ENCODE measurements at regions not wholly inside any gene's neighbourhood (a gene's known extent, or its start where the extent isn't known, plus 50 kb on each side); places are given as distances from the start of the nearest gene placed in this dataset.

DNA sequence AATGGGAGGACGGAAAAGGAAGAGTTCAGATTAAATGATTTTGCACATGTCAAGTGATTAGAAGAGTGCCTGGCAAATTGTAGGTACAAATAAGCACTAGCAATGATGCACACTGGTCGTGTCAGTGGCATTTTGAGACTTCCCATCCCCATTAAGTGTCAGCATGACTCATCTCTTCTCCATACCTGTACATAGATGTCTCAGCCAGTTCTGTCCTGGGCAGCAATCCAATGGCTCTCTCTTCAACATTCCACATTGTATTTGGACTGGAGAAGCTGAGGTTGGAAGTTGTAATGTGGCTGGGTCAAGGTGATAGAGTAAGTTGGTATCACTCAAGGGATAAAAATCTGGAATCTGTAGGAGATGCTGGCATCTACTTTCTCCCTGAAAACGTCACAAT lies 742.7 kb downstream of the VRK1 start:
- in situ Hi-C loops (cut with MboI; ENCODE audit: low sequenced_read_pairs): no loop called here

DNA sequence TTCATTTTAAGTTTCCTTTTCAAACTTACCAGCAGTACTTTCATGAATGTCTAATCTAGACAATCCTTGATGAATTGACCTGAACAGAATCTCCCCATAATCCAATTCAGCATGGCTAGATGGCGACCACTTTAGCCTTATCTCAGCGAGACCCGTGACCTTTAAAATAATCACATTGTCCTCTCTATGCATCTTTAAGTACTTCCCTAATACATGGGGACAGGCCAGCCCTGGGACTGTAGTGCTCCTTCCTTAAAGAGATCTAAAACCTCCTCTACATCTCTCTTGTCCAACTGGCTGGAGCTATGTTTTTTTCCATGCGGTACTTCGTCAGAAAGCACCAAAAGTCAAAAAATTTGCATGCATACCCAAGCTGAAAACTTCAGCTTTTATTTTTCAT lies 746.0 kb downstream of the VRK1 start:
- in situ Hi-C loops (cut with MboI; ENCODE audit: low sequenced_read_pairs): no loop called here

DNA sequence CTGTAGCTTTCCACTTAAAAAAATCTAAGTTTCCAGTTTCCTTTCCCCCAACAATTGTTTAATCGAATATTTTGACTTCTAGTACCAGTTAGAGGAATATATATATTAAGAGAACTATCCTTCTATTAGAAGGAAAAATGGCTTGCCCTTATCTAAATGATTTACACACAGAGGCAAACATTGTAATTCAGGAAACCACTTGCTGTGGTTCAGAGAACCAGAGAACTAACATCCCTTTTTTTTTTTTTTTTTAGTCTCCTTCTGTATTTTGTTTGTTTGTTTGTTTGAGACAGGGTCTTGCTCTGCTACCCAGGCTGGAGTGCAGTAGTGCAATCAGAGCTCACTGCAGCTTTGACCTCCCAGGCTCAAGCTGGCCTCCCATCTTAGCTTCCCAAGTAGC lies 746.6 kb downstream of the VRK1 start:
- in situ Hi-C loops (cut with MboI; ENCODE audit: low sequenced_read_pairs): no loop called here

DNA sequence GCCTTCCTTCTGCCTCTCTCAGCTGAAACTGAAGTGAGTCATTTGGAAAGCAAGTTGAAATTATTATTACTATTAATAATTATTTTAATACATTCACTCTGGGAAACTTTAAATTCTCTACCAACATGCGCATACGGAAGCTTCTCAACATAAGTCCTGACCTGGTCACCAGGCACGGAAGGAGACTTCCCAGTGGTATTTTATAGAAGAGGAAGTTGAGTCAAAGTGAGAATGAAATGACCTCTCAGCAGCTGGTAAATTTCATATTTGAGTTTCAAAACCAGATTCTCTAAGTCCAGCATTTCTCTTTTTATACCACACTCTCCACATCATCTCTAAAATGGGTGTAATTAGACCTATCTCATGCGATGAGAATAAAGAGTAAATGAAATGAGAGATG lies 747.4 kb downstream of the VRK1 start:
- in situ Hi-C loops (cut with MboI; ENCODE audit: low sequenced_read_pairs): no loop called here

DNA sequence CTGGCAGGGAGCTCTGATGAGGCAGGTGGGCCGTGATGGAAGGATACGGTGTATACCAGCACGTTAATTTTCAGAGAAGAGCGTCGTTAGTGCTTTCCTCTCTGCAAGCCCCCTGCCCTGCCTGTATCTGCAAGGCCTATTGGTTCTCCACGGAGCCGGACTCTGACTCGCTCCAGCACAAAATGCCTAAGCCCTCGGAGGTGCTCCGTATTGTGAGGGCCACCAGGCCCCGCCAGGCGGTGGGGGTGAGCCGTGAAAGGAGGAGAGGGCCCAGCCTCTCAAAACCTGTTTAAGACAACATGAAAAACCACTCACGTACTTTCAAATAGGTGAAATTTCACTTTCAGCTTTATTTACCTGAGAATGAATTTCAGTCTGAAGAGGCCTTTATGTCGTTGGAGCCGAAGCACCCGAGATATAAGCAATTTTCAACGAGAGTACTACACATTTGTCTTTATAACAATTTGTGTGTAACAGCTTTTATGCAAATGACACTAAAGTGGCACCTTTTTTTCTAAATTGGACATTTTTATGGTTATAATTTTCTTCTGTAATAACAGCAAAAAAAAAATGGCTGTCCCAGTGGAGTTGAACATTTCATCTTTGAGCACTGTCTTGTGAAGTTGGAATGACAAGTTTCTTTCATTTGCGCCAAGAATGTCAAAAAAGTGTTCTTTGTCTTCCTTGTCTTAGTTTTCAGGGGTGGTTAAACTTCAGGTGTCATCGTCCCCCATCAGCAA lies 749.5 kb downstream of the VRK1 start:
- in situ Hi-C loops (cut with MboI; ENCODE audit: low sequenced_read_pairs): no loop called here

DNA sequence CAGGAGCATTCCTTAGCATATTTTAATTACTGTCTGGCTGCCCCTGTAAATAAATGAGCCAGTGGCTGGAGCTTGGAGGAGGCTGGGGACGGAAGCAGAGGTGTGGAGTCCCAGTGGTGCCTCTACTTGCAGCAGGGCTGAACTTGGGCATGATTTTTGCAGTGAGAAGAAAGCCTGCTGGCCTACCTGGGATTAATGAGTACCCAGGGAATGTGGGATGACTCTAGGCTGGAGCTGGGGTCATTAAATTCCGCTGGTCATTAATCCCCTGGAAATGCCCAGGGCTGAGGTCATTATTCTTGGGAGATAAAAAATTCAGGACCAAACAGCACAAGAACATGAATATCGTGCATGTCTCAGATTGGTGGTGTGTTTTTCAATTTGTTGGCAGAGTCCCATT lies 753.3 kb downstream of the VRK1 start:
- in situ Hi-C loops (cut with MboI; ENCODE audit: low sequenced_read_pairs): no loop called here

DNA sequence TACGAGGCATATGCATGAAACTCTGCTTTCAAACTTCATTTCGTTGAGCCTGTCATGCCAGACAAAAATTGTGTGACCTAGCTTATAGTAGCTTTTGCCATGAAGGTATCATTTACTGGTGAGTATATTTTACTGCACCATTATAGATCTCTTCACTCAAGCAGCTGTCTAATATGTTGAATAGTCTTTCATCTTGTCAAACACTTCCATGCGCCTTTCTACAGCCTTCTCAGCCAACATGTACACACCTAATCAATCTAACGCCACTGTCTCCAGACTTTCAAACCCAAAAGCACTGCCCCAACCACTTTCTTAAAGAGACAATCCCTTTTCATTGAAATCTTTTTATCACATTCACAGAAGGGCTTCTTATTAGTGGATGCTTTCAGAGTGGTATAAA lies 757.4 kb downstream of the VRK1 start:
- in situ Hi-C loops (cut with MboI; ENCODE audit: low sequenced_read_pairs): no loop called here

DNA sequence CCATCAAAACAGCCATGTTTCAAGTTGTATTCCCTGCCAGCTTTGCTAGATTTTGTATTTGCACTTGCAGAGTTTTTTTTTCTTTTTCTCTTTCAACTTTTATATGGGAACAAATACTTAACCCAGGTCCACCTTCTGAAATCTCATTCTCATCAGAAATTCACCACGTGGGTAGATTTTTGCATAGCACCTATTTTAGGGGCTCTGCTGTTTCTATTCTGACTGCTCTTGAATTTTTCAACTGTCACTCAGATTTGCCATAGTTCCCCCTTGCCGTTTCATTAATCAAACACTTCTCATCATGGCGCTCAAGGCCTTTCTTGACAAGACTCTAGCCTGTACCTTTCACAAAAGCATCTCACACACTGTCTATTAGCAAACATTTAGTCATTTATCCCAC lies 767.2 kb downstream of the VRK1 start:
- in situ Hi-C loops (cut with MboI; ENCODE audit: low sequenced_read_pairs): no loop called here

DNA sequence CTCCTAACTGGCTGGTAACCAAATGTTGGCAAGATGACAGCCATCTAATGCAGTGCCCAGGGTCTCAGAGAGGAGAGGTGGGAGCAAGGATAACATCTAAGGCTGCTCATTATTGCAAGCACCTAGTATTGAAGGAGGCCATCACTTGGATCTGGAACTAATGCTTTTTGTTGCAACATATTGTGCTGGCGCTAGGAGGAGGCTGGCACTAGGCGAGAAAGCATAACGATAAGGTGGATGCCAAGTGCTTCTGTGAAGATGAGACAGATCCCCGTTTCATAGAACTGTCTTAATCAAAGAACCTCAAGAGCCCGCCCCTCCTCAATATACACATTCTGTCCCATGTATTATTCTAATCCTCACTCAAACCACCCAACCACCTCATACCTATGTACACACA lies 774.0 kb downstream of the VRK1 start:
- in situ Hi-C loops (cut with MboI; ENCODE audit: low sequenced_read_pairs): no loop called here

DNA sequence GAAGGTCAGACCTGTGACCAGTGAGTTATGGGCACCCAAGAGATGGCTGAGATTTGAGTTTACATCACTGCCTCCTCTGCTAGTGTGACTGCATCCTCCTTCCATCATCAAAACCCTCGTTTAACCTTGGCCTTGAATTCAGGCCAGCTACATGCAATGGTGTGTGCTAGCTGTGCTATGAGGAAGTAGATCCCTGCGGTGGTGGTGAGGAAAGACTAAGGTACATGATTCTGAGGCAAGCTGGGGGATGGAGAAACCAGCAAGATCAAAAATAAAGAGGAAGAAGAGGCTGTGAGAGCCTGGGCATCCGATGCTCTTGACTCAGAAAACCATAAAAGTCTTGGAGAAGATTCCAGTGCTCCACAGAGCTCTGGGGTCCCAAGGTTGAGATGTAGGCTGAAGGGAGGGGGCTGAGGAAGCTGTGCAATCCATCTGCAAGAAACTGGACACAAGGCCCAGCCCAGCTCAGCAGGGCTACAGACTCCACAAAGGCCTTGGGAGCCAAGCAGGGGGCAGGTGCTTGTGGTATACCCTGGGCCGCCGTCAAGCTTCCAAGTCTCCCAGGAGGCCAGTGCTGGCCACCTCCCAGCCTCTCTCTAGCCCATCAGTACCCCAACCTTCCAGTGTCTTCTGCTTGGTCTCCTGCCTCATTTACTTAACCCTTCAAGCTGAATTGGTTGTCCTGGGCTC lies 774.8 kb downstream of the VRK1 start:
- in situ Hi-C loops (cut with MboI; ENCODE audit: low sequenced_read_pairs): no loop called here

DNA sequence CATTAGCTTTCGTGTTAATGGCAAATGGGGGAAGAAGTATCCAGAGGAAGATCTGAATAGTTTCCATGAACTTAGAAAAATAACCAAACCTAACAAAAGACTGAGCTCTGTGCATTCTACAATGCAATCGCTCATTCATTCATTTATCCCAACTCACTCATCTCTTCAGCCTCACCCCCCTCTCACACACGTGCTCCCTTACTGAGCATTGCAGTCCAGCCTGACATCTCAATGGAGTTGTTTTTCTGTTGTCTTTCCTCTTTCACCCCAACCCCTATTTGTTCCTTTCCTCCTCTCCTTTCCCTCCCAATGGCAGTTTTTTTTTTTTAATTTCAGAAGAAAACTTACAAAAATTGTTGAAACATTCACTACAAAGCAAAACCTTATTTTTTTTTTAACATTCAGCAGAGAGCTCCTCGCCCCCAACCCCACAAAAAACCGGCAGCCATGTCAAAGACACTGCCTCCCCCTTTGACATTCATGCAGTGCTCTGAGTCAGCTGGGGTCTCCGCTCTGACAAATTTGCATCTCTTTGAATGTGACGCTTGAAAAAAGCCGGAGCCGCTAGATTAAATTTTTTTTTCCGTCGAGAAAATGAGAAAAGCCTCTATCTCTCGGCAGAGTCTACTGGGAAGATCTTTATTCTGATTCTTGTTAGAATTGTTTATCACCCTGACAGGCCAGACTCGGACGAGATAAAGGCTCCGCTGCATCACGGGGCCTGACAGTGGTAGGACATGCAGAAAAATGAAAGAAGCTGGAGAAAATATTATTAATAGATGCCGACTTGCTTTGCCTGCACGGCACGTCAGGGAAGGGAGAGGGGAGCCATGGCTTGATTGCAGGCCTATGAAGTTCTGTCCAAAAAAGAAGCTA lies 775.6 kb downstream of the VRK1 start:
- in situ Hi-C loops (cut with MboI; ENCODE audit: low sequenced_read_pairs): no loop called here

DNA sequence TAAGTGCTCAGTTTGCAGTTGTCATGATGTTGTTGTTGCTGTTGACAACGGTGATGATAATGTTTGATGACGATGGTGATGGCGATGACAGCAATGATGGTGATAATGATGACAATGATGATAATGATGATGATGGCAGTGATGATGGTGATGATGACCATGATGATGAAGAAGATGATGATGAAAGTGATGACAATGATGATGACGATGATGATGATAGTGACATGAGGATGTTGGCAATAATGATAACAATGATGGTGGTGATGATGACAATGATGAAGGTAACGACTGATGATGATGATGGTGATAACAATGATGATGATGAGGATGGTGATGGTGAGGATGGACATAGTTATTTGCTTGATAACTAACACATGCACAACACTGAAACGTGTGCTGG lies 778.5 kb downstream of the VRK1 start:
- in situ Hi-C loops (cut with MboI; ENCODE audit: low sequenced_read_pairs): no loop called here

DNA sequence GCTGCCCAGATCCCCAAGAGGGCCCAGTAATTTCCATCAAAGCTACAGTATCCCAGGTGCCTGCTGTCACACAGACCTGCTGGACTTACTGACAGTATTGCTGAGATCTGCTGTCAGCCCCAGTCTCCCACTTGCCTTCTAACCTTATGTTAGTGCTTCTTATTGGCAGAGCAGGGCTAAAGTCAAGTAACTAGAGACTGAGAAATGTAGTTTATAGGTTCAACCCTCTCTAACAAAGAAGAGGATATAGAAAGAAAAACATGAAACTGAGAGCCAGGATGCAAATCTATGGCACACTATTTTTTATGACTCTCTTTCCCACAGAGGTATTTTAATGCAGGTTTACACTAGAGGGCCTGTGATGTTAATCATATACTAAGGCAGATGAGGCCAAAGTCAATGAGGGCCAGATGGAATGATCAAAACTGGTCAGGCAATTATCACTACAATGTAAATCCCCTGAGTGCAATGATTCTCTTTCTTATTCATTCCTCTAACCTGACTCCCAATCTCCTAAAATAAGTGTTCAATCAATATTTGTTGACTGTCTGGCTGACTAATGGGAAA lies 781.9 kb downstream of the VRK1 start:
- in situ Hi-C loops (cut with MboI; ENCODE audit: low sequenced_read_pairs): no loop called here

DNA sequence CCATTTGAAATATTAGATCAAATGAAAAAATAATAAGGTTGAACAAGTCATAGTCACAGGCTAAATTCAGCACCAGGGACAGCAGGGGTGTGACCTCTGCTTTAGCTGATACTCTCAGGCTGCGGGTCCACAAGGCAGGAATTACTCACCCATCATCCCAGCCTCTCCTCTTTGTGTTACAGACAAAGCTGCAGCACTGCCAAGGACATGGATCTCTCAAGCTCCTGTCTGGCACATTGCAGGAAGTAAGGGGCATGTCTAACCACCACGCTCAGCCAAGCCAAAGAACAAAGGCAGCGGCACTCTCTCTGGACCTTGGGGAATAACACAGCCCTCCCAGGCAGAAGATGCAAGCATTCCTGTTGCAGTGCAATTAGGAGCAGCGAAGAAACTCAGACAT lies 783.8 kb downstream of the VRK1 start:
- in situ Hi-C loops (cut with MboI; ENCODE audit: low sequenced_read_pairs): no loop called here

DNA sequence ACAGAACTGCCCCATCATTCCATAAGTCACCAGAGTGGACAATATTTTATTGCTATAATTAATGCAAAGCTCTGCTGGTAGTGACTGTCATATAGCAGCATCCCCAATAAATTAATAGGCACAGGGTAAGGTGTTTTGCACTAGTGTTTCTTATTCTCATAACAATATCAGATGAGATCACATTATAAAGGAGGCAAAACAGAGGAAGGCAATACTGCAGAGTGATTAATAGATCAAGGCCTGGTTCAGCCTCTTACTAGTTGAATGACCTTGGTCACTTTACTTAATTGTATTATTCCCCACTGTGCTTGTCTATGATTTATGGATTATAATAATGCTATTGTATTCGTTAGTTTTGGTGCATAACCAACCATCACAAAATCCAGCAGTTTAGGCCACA lies 784.8 kb downstream of the VRK1 start:
- in situ Hi-C loops (cut with MboI; ENCODE audit: low sequenced_read_pairs): no loop called here

DNA sequence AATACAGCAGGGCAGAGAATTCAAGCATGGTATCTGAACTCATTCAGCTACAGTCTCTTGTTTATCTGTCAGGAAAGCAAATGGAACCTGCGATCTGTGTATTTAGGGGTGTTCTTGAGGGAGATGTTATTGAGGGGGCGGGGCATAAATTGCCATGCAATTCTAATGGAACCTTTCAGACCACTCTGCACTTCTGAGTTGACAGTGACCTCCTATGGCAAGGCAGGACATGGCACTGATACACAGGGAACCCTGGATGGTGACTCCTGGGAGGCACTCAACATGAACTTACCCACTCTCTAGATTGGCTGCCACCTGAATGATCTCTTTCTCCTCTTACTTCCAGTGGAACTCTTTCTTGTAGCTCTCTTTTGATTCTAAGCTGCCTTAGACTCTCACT lies 787.3 kb downstream of the VRK1 start:
- in situ Hi-C loops (cut with MboI; ENCODE audit: low sequenced_read_pairs): no loop called here

DNA sequence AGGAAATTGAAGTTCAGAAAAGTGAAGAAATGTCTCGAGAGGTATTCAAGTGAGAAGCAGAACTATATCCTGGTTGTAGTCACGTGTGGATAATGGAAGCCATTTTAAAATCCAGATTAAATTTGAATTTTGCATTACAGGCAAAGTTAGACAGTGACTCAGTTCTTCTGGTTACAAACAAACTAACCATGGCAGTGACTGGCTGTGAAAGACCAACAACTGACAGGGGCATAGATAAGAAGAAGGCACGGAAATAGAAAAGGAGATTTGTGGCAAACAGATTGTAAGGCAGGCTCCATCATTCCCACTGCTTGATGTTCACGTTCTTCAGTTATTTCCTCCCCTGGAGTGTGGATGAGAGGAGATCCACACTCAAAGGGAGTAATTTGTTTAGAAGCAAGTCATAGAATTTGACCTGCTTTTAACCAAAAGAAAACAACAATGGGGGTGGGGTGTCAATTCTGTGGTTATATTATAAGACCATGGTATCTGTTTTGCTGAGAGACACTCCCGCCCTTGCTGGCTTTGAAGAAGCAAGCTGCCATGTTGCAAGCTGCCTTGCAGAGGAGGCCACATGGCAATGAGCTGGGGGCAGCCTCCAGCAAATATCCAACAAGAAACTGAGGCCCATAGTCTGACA lies 795.3 kb downstream of the VRK1 start:
- in situ Hi-C loops (cut with MboI; ENCODE audit: low sequenced_read_pairs): no loop called here

DNA sequence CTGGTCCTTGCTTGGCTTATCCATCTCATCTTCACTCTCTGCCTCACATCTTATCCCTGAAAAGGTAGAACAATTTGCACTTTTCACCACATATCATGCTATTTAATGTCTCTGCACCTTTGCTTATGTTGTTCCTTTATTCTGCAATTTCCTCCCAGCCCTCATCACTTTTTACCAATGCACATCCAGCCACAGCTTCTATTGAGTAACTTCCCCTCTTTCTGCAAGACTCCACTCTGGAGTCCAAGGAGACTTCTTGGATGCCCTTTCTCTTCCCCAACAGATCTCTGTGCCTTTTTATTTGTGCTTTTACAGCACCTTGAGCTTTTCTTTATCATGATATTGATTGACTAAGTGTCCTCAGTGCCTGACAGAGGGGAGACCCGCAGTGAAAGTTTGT lies 797.1 kb downstream of the VRK1 start:
- in situ Hi-C loops (cut with MboI; ENCODE audit: low sequenced_read_pairs): no loop called here

DNA sequence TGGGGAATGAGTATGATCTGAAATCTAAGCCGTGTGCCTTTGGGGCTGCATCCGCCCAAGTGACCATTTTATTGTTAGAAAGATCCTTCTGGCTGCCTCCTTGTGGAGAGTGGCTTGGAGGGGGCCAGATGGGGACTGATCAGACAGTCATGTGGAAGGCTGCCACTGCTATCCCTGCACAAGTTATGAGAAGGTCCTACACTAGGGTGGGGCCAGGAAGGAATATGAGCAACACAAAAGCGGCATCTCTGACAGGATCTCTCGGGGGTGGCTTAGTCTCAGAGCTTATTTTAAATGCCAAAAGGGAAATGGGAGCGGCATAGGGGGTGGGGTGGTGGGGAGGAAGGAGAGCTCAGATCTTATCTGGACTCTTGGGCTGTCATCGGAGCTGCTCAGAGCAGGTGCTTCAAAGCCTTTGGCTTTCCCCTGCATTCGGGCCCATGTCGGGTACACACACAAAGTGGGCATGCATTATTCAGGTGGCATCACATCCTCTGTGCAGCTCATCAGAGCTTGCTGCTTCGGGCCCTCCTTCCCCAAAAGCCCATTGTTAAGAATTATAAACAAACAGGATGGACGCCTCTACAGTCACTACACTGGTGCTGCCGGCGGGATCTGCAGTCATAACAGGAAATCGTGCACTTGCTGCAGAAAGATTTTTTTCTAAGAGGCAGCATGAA lies 805.4 kb downstream of the VRK1 start:
- in situ Hi-C loops (cut with MboI; ENCODE audit: low sequenced_read_pairs): no loop called here

DNA sequence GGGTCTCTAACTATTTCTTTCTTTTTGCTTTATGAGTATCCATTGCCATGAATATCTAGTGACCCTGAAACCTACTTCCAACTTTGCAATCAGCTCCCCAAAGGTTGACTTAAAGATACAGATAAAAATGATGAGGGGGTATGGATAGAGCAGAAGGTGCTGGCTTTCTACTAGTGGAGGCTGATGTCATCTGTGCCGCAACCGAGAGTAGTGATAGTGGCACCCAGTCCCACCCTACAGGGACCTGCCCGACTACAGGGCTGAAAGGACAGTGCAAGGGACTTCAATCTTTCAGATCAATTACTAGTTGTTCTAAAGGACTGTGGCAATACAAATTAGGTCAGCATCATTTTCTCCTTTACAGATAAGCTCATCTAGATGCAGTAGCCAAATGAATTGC lies 806.0 kb downstream of the VRK1 start:
- in situ Hi-C loops (cut with MboI; ENCODE audit: low sequenced_read_pairs): no loop called here

DNA sequence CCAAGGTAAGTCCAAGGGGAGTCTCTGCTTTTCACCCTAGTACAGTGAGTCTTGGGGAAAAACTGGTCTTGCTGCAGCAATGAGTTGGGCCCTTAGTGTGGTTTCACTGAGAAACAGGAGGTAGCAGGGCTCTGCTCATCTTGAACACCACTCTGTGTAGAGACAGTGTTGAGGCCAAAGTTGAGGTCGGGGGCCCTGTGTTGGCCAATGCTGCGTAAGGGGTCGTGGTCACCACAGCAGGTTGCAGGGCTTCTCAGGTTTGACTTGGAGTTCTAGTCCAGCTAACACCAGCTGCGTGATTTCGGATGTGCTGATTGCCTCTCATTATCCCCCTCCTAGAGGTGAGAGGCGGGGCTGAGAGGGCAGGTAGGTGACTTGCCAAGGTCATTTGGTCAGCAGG lies 807.5 kb downstream of the VRK1 start:
- in situ Hi-C loops (cut with MboI; ENCODE audit: low sequenced_read_pairs): no loop called here

Data from HL-60/S4 (cell line).